ENCODE measurements at regions not wholly inside any gene's neighbourhood (a gene's known extent, or its start where the extent isn't known, plus 50 kb on each side); places are given as distances from the start of the nearest gene placed in this dataset.
"Not testable (repeated sequence)": the region's sequence is repeated elsewhere in the genome, so short reads cannot be mapped to it uniquely, and the experiment has no call there.

DNA sequence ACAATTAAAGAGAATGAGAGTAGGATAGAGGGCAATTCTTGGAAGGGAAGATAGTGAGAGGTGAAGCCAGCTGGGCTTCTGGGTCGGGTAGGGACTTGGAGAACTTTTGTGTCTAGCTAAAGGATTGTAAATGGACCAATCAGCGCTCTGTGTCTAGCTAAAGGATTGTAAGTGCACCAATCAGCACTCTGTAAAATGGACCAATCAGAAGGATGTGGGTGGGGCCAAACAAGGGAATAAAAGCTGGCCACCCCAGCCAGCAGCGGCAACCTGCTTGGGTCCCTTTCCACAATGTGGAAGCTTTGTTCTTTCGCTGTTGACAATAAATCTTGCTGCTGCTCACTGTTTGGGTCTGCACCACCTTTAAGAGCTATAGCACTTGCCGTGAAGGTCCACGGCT lies 384.0 kb downstream of the AEBP2 start:
- DNase-seq (ENCODE audit: low read depth, low spot score) = not testable (repeated sequence)

GRCh38 chr12:19826980-19827550 lies 387.8 kb downstream of the AEBP2 start:
- DNase-seq (ENCODE audit: low read depth, low spot score) = no peak

DNA sequence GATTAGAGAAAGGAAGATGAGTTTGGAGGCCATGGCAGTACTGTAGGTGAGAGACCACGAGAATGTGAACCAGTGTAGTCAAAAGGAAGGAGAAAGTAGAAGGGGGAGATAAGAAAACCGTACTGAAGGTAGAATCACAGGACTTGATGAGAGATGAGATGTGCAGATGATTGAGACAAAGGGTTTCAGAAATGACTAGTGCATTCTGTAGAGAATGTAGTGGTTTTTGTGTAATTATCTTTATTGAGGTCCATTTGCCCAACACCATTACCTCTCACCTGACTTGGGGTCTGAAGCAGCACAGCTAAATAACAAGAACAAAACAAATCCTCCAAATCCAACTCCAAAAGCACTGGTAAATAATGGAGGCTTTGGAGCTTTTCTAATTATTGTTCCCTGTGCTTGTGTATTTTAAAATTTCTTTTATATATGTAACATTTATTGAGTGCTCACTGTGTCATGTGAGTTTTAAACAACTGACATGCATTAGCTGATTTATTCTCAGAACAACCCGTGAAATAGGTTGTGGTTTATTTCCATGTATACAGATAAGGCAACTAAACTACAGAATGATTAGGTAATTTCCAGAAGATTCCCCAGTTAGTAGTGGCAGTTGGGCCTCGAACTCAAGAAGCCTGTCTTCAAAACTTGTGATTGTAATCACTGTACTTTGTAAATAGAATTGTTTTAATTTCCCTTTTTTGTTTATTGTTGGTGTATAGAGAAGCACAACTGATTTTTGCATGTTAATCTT lies 390.0 kb downstream of the AEBP2 start:
- no peak for DNase-seq (ENCODE audit: low read depth, low spot score)

DNA sequence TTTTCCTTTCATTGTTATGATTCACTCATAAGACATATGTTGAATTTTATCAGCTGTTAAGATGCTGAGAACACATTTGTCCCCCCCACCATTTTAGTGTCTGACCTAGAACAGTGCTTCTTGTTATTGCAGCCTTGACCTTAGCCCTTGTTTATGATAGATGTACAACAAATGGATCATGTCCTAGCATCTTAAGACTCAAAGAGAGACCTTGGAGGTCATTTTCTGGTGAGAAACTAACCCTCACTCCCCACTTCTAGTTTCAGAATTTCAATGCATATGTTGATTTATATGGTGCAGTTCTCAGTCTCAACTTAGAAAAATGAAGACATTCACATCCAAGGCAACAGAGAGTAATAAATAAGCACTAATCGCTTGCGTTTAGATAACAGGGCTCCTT lies 391.2 kb downstream of the AEBP2 start:
- no peak for DNase-seq (ENCODE audit: low read depth, low spot score)

- peak; percentile 23 for DNase-seq (ENCODE audit: low read depth, low spot score)
These were observed 394.6 kb downstream of the AEBP2 start for GRCh38 chr12:19833775-19834501.

- DNase-seq (ENCODE audit: low read depth, low spot score) = no peak
These were observed 395.3 kb downstream of the AEBP2 start for GRCh38 chr12:19834592-19834991.

DNA sequence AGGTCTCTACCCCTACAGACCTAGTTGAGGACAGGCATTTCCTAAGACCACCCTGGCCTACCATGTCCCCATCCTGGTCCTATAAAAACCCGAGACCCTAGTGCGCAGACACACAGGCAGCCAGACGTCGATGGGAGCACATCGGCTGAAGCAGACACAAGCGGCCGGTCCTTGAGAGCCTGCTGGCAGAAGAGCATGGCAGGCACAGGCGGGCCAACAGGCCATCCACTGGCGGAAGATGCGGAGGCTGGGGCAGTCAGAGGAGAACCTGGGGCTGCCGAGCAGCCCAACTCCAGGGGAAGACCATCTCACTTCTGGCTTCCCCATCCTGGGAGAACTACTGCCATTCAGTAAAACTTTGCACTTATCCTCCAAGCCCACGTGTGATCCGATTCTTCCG lies 396.8 kb downstream of the AEBP2 start:
- DNase-seq (ENCODE audit: low read depth, low spot score) = no peak

GRCh38 chr12:19836456-19836855 lies 397.2 kb downstream of the AEBP2 start:
- no peak for DNase-seq (ENCODE audit: low read depth, low spot score)

- DNase-seq (ENCODE audit: low read depth, low spot score) = no peak
These were observed 398.3 kb downstream of the AEBP2 start for GRCh38 chr12:19837543-19837942.

DNA sequence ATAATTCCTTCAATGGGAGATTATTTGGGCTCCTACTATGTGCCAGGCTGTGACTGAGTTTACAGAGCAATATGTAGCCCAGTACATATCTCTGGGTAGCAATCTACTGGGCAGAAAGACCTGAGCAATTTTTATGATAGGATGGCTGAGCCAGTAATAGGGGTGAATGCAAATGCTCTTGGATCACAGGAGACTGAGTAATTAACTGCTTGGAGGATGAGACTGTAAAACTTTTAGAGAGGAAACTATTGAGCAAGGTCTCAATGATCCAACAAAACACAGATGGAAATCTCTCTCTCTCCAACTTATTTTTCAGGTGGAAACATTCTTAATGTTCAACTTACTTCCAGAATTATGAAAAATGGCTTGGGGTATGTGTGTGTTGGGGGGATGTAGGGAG lies 402.2 kb downstream of the AEBP2 start:
- no peak for DNase-seq (ENCODE audit: low read depth, low spot score)

DNA sequence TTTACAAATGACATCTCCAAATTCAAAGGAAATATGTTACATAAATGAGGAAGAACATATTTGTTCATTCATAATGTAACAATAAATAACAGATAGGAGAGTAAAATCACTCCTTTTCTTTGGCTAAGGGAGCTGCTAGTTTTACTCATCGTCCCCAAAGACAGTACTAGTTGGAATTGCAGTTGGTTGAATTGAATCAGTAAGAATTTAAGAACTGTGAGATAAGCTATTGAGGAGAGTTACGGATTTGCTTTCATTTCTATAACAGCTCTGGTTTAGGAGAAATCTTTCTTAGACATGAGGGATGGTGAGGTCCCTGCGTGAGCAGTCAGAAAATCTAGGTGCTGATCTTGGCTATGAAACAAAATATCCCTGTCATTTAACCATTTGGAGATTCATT lies 402.8 kb downstream of the AEBP2 start:
- DNase-seq (ENCODE audit: low read depth, low spot score) = no peak

DNA sequence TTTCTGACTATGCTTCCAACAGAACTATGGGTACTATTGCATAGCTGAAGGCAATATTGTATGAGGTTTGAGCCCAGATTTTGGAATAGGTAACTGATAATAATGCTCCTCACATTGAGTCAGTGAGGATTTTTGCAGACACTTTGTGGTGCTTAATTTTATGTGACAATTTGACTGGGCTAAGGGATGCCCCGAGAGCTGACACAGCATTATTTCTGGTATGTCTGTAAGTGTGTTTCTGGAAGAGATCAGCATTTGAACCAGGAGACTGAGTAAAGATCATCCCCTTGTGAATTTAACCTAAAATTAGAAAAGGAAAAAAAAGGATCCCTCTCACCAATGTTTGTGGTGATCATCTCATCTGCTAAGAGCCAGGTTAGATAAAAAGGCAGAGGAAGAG lies 404.9 kb downstream of the AEBP2 start:
- no peak for DNase-seq (ENCODE audit: low read depth, low spot score)

DNA sequence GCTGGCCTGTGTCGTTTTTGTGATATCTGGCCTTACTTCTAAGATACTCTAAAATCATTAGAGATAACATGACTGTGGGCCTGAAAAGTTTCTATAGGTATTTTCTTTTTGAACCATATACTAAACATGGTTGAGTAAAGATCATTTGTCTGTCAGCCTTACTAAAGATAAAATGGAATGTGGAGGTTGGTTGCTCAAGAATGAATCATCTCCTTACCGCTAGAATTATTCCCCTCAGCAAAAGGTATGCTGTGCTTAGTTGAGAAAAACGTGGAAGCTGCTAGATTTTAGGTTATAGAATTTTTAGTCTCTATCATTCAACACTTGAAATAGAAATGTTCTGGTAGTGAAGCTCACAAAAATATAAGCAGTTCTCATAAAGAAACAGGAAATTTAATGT lies 407.3 kb downstream of the AEBP2 start:
- peak; percentile 68 for DNase-seq (ENCODE audit: low read depth, low spot score)

DNA sequence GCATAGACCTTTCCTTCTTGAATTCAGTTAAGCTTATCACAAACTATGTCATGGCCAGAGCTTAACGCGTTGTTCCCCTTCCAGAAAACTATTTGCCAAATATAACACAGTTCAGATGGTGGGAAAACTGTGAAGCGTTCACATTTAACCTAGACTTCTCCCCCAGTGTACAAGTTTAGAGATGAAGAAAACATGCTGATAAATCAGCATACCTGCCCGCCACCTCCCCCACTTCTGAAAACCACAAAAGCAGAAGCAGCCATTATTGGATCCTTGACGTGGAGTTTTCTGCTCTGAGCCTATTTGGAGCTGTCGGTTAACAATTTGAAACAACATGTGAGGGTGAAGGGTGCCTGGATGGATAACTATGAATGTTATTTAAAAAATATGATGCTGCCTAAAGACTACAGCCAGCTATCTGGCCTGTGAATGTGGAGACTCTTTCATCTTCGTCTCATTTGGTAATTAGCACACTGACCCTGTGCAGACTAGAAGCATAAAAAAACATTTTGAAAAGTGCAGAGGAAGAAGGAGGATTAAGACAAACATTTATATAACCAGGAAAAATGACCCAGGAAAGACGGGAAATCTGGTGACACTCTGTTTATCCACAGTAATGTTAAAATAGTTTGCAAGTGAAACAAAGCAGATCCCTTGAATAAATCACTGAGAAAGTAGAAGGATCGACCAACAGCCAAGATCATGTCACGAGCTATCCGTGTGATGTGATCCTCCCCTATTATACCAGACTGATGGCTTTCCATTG lies 408.2 kb downstream of the AEBP2 start:
- peak; percentile 87 for DNase-seq (ENCODE audit: low read depth, low spot score)

- no peak for DNase-seq (ENCODE audit: low read depth, low spot score)
These were observed 409.1 kb downstream of the AEBP2 start for GRCh38 chr12:19848421-19848820.

DNA sequence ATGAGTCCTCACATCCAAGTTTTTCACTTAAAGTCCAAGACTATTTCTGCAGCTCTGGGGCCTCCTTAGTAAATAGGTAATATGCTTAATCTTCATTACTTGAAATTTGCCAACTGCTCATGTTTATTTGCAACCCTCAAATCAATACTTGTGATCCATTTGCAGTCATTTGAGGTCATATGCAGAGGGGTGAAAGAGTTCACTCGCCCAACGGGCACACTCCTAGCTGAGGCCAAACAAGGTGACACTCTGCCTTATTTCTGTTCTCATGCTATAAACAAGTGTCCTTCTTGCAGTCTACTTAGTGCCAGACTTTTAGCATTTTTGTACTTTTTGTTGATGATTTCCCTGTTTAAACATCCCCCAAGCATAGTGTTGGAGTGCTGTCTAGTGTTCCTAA lies 409.9 kb downstream of the AEBP2 start:
- DNase-seq (ENCODE audit: low read depth, low spot score) = no peak

DNA sequence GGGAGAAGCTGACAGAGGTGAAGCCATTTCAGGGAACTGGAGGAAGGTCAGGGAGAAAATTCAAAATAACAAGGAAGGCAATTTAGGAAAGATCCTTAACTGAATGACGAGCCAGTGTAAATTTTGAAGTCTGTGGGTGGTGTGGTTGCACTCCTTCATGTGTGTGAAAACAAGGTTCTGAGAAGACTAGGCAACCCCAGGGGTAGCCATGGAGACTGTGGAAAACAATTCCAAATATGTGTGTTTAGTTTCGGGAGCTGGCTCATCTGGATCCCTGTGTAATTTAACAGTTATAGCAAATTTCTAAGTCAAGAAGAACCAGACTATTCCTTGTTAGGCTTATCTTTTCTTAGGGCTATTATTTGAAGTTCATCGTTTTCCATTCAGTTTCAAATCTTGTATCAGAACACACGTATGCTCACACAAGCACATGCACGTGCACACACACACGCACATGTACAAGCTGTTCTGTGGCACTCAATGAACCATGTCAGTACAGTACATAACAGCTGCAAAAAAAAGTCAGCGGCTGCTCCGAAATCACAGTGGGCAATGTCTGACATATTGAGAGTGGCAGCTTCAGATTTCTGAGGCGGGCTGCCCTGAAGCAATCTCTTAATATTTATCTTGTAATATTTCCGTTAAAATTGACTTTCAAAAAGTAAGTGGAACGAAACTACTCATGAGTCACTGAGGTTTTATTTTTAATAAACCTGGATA lies 411.2 kb downstream of the AEBP2 start:
- peak; percentile 49 for DNase-seq (ENCODE audit: low read depth, low spot score)

- DNase-seq (ENCODE audit: low read depth, low spot score) = no peak
These were observed 413.0 kb downstream of the AEBP2 start for GRCh38 chr12:19852100-19852855.

DNA sequence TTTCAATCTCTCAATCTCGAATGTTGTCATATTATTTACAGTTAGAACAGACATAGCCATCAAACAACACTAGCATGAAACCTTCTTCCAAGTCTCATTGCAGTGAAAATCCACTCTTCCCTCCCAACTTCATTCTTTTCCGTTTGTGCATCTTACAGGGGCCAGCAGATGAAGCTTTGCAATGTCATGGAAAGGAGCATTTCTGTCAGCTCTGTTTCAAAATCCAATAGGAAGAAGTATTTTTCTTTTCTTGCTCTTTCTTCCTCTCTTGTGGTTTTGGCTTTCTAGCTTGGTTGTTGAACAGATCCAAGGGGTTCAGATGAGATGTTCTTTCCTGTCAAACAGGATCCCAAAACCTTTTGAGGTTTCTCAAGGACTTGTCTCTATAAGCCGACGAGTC lies 416.6 kb downstream of the AEBP2 start:
- DNase-seq (ENCODE audit: low read depth, low spot score) = no peak

- DNase-seq (ENCODE audit: low read depth, low spot score) = peak; percentile 27
These were observed 417.1 kb downstream of the AEBP2 start for GRCh38 chr12:19856389-19856788.

- DNase-seq (ENCODE audit: low read depth, low spot score) = no peak
These were observed 417.9 kb downstream of the AEBP2 start for GRCh38 chr12:19857204-19857603.
